Uterus (tissue), 2 donors: ENCODE measurements at regions not wholly inside any gene's neighbourhood (a gene's known extent, or its start where the extent isn't known, plus 50 kb on each side); places are given as distances from the start of the nearest gene placed in this dataset.

Experiments
- CTCF ChIP-seq, 4 experiments: fragments of 200-600 bp in 2 of 4; fragments of 450-650 bp in 2 of 4; sonication (generic) in 2 of 4; IDR thresholded peaks; one replicate each; pipeline ENCODE4 v1.5.1; 2016 to 2019; ENCODE audit warnings: antibody characterized with exemption in 4 of 4, mild to moderate bottlenecking in 2 of 4, moderate library complexity in 1 of 4
- POLR2A ChIP-seq, 2 donors: fragments of 450-650 bp; IDR thresholded peaks; one replicate each; pipeline ENCODE4 v1.6.1; 2016; ENCODE audit warnings: antibody characterized with exemption in 2 of 2, mild to moderate bottlenecking in 1 of 2, moderate library complexity in 1 of 2

- TF ChIP-seq CTCF (IDR thresholded peaks at IDR 0.05) (no peak), POLR2A (IDR thresholded peaks at IDR 0.05) (no peak)
Measured at GRCh38 chr12:42980441-42980840, 390.9 kb upstream of the PRICKLE1 start.
